IPS-18c (cell line): ENCODE measurements at regions not wholly inside any gene's neighbourhood (a gene's known extent, or its start where the extent isn't known, plus 50 kb on each side); places are given as distances from the start of the nearest gene placed in this dataset.

Experiments
- H3K4me3 ChIP-seq: 2 replicates; pipeline ENCODE4 v1.7.0; 2013; ENCODE audit warnings: low read depth, mild to moderate bottlenecking, low read length, moderate library complexity; ENCODE audit not compliant: insufficient read depth
- H3K9me3 ChIP-seq: one replicate; pipeline ENCODE4 v1.6.1; 2013; ENCODE audit warnings: mild to moderate bottlenecking, low read length, moderate library complexity; ENCODE audit not compliant: control insufficient read depth, insufficient read depth

DNA sequence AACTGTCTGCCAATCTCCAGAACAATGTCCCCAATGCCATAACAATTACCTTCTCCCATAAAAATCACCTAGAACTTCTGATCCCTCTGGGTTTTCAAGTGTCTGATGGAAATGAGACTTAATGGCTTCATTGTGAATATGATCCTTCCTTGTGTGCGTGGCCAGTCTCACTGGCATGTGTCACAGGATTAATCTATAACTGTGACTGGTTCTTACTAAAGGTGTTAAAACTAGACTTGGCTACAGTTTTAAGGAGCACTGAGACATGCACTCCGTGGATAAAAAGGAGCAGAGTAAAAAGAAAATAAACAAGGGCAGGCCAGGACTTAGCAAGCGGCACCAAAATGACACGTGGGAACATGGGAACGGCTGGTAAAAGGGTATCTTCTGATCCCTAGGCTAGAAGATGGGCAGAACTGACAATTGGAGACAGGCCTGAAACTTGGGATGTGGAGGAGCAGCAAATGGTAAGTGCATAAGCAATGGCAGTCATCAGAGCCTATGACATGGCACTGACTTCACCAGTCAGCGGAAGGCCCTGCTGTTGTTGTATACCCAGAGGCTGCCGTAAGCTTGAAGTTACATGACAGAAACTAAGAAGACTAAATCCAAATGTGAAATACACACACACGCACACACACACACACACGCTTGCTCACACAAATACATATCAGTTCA is 256.6 kb upstream of the NOCT start:
- H3K4me3 ChIP-seq = no peak overlapping the region
- H3K9me3 ChIP-seq = no peaks in the 10 kb centered on the region

DNA sequence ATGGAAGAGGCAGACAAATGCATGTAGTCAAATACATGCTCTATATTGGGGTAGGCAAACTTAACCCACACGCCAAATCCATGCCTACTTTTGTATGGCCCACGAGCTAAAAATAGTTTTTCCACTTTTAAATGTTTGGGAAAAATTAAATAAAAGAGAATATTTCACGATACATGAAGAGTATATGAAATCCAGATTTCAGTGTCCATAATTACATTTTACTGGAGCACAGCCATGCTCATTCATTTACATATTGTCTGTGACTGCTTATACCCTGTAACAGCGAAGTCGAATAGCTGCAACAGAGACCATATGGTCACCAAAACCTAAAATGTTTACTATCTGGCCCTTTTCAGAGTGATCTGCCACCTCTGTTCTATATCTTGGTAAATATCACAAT is 257.4 kb upstream of the NOCT start:
- Histone ChIP-seq H3K9me3 (no peaks in the 10 kb centered on the region), H3K4me3 (no peak overlapping the region)

DNA sequence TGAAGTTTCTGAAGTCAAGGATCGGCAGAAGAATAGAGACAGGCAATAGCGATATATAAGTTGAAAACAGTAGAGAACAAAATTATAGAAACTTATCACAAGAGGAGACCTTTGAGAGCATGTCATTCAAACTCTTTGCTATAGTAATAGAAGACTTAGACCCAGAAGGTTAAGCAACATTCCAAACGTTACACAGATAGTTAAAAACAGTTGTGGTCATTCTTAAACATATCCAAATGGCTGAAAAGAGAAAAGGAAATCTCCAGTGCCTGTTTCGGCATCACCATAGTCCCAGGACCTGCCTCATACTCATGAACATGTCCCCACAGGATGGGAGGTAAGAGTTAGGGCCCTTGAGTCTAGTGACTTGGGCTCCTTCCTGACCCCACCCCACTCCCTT is 258.1 kb upstream of the NOCT start:
- H3K4me3 ChIP-seq = no peak overlapping the region

DNA sequence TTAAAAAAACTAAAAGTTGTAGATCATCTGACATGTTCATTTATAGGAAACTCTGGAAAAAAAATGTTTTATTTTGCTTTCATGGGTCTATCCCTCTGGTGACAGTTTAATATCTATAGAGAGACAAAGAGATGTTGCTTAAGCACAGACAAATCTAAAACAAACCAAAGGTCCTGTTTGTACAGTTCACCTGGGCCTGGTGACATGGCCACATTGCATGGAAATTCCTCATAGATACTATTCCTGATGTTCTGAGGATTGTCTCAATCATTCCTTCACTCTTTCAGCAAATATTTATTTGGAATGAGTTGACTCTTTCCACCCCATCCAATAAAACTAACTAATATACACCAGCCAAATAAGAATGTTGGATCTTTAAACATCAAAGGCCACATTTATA is 259.1 kb upstream of the NOCT start:
- Histone ChIP-seq H3K4me3 (no peak overlapping the region), H3K9me3 (no peaks in the 10 kb centered on the region)

More for the DNA sequence above, 258.1 kb upstream of the NOCT start:
- H3K9me3 ChIP-seq = no peaks in the 10 kb centered on the region

DNA sequence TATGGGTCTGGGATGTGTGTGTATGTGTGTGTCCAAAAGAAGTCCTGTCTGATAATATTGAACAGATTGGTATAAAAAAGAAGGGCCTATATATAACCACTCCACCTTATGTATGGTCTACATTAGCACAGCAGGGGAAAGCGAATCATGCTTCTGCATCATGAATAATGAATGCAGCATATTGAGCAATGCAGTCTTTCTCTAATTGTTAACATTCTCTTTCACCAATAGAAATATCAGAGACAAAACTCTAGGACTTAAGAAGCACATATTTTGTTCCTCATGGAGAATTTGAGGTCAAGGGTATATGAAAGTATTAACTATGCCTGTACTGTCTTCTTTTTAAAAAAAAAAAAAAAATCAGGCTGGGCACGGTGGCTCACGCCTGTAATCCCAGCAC is 264.3 kb upstream of the NOCT start:
- no peaks in the 10 kb centered on the region for H3K9me3 ChIP-seq
- no peak overlapping the region for H3K4me3 ChIP-seq

DNA sequence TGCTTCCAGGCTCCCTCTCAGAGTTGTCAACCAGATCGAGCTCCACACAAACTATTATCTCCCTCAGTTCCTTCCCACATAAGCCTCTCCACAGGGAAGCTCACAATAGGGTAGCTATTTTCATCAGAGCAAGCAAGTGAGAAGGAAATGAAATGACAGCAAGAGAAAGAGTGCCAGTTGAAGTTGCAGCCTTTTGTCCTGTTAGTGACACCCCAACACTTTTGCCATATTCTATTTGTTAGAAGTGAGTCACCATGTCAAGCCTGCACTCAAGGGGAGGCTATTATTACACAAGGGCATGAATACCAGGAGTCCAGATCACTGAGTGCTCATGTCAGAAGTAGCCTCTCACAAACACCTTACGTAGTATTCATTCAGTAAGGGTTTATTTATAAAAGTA is 266.3 kb upstream of the NOCT start:
- H3K9me3 ChIP-seq = no peaks in the 10 kb centered on the region
- H3K4me3 ChIP-seq = no peak overlapping the region

DNA sequence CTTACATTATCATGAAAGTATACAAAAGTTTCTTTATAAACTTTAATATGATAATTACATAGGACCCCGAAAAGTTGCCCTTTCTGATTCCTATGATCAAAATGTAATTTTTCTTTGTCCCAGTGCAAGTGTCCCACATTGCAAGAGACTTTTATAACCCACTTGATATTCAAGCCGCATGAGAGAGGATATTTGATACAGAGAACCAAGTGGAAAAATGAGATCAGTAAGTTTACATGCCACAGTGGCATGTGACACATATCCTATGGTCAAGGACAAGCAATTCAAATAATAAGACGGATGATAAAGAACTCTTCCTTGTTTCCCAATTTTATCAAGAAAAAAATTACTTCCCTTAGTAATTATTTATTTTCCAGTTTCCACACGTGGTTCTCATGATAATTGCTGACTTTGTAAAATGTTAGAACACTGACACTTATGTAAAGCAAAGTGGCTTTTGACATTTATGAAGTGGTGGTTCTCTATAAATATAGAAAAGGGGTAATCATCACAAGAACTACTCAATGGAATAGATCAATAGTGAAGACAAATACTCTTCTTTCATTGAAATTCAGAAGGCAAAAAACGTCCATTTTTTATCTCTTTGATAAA is 273.7 kb upstream of the NOCT start:
- H3K4me3 ChIP-seq = no peak overlapping the region
- H3K9me3 ChIP-seq = no peaks in the 10 kb centered on the region

DNA sequence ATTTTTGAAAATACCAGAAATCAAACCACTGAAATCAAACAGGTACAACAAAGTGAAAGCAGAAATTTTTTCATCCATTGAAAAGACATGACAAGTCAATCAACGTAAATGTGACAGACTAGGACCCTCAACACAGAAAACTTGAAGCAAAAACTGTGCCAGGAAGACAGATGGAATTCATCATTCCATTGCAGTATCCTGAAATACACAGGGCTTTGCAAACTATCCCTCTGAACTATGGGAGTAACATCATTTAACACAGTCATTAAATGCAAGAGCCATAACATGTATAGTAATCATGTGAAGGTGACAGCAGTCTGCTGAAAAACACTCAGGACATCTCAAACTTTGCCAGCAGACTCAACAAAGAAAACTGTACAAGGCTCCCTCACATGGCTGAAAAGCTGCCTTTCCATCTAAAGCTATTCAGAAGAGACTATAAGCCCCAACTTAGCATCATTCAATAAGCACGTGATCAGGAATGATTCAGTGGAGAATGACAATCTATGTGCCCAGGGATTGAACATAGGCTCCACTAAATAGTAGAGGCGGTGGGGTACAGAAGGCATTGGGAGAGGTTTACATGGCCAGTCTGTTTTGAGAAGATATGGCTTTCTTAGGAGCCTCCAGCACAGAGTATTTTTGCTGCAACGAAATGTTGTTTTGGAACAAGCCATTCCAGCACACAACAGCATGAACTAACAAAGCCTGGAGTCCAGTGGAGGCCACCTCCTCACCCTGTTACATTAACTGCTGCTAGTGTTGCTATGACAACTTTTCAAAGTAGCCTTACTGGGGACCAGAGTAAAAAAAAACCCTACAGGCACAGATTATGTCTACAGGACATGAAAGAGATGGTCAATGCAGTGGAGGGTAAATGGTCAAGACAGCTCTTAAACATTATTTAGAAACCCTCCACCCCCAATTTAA is 274.5 kb upstream of the NOCT start:
- no peaks in the 10 kb centered on the region for H3K9me3 ChIP-seq
- no peak overlapping the region for H3K4me3 ChIP-seq

DNA sequence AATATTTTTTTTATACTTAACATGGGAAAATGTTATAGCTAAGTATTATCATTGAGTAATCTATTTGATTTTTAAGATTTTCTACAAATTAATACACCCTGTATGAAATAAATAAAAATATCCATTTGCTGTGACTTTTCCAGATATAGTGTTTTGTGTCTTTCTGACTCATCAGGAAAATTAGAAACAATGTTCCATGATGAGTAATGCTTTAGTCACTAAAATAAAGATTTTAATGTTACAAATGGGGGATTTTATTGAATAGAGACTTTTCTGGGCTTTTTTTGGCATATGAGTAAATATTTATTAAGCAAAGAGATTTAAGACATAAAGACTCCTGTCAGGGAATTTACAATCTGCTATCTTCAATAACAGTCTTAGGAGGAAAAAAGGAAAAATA is 279.2 kb upstream of the NOCT start:
- Histone ChIP-seq H3K4me3 (no peak overlapping the region), H3K9me3 (no peaks in the 10 kb centered on the region)

DNA sequence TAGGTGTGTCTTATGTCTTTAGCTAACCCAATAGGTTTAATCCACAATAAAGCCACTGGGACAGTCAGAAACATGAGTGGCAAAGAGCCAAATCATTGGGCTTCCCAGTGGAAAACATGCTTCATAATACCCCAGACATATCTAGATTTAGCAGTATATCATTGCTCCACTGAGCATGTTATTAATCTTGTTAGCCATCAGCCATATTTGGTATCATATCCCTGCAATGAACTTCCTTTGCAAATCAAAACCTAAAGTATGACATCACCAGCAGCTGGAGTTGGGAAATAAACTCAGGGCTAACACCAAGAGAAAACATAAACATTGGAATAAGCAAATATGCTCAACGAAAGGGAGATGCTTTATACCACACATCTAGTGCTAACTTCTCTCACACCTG is 280.8 kb upstream of the NOCT start:
- H3K4me3 ChIP-seq = no peak overlapping the region
- H3K9me3 ChIP-seq = no peaks in the 10 kb centered on the region

DNA sequence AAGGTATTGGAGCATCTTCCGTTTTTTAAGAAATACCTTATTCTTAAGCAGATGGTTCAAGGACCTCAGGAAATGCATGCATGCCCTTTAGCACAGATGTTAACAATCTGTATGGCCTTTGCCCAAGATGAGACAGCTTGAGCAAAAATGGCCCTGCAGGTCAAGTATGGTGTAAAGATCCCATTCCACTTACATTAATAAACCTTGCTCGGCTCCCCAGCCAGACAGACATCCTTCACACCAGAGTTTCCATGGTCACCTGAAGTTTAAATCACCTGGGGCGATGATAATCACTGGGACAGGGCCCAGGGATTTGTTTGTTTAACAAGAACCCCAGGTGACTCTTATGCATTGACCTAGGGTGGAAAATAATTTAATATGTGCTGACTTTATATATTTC is 287.0 kb upstream of the NOCT start:
- Histone ChIP-seq H3K4me3 (no peak overlapping the region), H3K9me3 (no peaks in the 10 kb centered on the region)

DNA sequence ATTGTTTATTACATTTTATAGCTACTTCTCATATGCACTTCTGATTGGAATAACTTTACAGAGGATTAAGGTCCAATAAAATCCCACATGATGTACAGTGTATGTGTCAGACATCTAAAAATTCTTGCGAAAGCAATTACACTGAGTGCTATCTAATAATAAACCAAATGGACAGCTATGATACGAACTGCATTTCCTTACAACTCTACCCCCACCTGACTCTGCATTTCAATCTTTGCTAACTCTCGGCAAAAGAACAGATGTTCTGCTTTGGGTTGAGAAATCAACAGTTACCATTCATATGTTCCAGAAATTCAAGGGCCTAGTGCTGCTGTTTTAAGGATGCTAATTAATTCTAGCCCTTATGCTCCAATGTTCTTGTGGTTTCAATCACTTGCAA is 287.9 kb upstream of the NOCT start:
- no peak overlapping the region for H3K4me3 ChIP-seq

DNA sequence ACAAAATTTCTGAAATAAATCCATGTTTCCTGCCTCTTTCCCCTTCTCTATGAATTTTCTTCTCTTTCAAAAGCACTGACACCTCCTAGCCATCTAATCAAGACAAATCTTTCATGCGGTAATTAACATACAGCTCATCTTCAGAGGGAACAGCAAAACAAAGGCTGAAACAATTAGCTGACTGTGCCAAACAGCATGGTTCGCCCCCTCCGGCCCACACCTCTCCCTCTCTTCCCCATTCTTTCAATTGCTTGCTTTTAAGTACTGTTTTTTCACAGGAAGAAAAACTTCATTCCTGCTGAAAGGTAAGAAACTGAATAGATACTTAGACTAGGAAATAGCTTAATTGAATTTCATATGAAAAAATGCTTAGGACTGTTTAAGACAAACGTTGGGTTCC is 291.1 kb upstream of the NOCT start:
- Histone ChIP-seq H3K9me3 (no peaks in the 10 kb centered on the region), H3K4me3 (no peak overlapping the region)

More for the DNA sequence above, 287.9 kb upstream of the NOCT start:
- no peaks in the 10 kb centered on the region for H3K9me3 ChIP-seq

DNA sequence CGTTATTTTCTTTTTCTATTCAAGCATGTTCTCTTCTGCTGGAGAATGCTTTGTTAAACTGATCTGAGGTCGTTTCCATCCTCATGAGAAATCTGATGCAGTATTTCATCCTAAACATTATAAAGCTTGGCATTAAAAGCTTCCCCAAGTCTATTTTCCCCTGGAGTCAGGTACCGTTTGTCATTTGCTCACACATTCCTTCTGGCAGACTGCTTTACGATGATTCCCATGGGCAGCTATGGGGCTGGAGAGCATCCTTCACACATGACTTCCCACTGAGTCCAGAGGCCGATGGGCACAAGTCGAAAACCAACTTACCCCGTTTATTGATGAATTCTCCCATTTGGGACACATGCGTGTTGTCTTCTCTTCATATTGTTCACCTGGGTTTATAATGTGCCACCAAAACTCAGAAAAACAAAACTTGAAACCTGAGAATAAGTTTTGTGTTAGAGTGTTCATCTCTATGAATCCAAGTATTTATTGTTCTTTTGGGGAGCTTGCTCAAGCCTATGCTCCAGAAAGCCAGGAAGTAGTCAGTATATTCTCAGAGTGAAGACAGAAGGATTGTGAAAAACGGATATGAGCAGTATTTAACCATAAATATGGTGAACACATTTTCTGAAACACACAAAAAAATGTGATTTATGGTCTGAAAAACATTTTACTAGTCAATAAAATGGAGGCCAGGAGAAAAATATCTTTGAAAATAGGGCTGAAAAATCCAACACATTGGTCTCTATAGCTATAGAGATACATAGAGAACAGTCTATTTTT is 298.8 kb upstream of the NOCT start:
- H3K4me3 ChIP-seq = no peak overlapping the region
- no peaks in the 10 kb centered on the region for H3K9me3 ChIP-seq

DNA sequence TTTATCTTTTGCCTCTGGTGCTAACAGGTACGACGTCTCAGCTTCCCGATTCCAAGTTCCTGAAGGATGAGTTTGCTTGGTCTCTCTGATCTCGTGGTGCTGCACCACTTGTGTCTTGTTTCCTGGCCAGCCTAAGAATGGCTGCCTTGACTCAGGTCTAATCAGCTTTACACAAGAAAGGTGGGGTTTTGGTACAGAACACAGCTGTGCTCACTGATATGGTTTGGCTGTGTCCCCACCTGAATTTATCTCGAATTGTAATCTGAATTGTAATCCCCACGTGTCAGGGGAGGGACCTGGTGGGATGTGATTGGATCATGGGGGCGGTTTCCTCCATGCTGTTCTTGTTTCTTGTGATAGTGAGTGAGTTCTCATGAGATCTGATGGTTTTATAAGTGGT is 305.3 kb upstream of the NOCT start:
- H3K4me3 ChIP-seq = no peak overlapping the region

DNA sequence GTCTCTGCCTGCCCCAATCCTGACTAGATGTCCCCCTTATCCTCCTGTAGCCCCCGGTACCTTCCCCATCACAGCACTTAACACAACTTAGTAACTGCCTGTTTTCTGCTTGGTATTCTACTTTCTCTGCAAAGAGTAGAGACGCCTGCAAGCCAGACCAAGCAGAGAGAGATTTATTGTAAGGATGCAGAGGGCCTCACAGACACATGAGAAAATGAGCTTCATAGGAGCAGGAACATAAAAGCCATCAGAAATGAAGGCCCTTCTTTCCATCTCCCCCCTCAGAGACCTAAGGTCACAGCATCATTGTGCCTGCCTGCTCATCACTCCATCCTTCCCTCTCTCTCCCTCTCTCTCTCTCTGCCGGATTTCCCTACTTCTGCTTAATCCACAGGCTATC is 305.7 kb upstream of the NOCT start:
- H3K9me3 ChIP-seq = no peaks in the 10 kb centered on the region

More for the DNA sequence above, 305.3 kb upstream of the NOCT start:
- no peaks in the 10 kb centered on the region for H3K9me3 ChIP-seq

More for the DNA sequence above, 305.7 kb upstream of the NOCT start:
- no peak overlapping the region for H3K4me3 ChIP-seq
